Body of pancreas (tissue), 4 donors: ENCODE measurements at regions not wholly inside any gene's neighbourhood (a gene's known extent, or its start where the extent isn't known, plus 50 kb on each side); places are given as distances from the start of the nearest gene placed in this dataset.

Source experiments
- ATAC-seq: fragments of 150-250 bp; one replicate; pipeline ENCODE4 v1.9.1; 2016
- DNase-seq, 4 donors: peaks; one replicate each; pipeline ENCODE4 v3.0.0-alpha.2; 2019
- H3K27ac ChIP-seq, 4 donors: fragments of 200-600 bp; sonication (generic); 1 replicate in 3 of 4; 2 replicates in 1 of 4; pipeline versions ENCODE4 v1.5.1 to v1.6.1; 2016 to 2019; ENCODE audit warnings: mild to moderate bottlenecking in 1 of 4, mixed read lengths in 1 of 4, moderate library complexity in 1 of 4
- H3K27me3 ChIP-seq, 2 donors: fragments of 200-600 bp; sonication (generic); one replicate each; pipeline ENCODE4 v1.6.0; 2016; ENCODE audit warnings: mild to moderate bottlenecking in 1 of 2
- H3K36me3 ChIP-seq, 2 donors: fragments of 200-600 bp; sonication (generic); replicated peaks in 1 of 2; 2 replicates each; pipeline ENCODE4 v1.5.1; 2016; ENCODE audit warnings: low read depth in 2 of 2; ENCODE audit not compliant: insufficient read depth in 1 of 2
- H3K4me1 ChIP-seq: fragments of 200-600 bp; sonication (generic); one replicate; pipeline ENCODE4 v1.6.0; 2016
- H3K4me3 ChIP-seq, 2 donors: fragments of 200-600 bp; sonication (generic); 1 replicate in 1 of 2; 2 replicates in 1 of 2; pipeline ENCODE4 v1.5.1; 2016 to 2019
- H3K9me3 ChIP-seq, 3 donors: fragments of 200-600 bp; sonication (generic); 1 replicate in 2 of 3; 2 replicates in 1 of 3; pipeline ENCODE4 v1.5.1; 2016
- POLR2A ChIP-seq, 3 donors: fragments of 450-650 bp; IDR thresholded peaks; one replicate each; pipeline ENCODE4 v1.6.1; 2016; ENCODE audit warnings: antibody characterized with exemption in 3 of 3, mild to moderate bottlenecking in 2 of 3
- WGBS, 2 donors: methylation state at CpG; one replicate each; pipeline ENCODE4 v1.1.5; 2017; 5-methylcytosine and 5-hydroxymethylcytosine counted together
- intact Hi-C: fragments of 100-400 bp; cut with DNase I; formaldehyde crosslinking; loops from one replicate; pipeline ENCODE4 v1.15.1; 2023
- TF ChIP-seq, protein P1 (sequence below), 7 experiments: fragments of 450-650 bp in 4 of 7; fragments of 200-600 bp in 3 of 7; sonication (generic) in 3 of 7; IDR thresholded peaks; one replicate each; pipeline ENCODE4 v1.5.1; 2016 to 2019; ENCODE audit warnings: antibody characterized with exemption in 7 of 7

- ATAC-seq, result peak; percentile 83
Observed at GRCh38 chr7:142459551-142459963, 201.7 kb upstream of the PRSS58 start.

DNA sequence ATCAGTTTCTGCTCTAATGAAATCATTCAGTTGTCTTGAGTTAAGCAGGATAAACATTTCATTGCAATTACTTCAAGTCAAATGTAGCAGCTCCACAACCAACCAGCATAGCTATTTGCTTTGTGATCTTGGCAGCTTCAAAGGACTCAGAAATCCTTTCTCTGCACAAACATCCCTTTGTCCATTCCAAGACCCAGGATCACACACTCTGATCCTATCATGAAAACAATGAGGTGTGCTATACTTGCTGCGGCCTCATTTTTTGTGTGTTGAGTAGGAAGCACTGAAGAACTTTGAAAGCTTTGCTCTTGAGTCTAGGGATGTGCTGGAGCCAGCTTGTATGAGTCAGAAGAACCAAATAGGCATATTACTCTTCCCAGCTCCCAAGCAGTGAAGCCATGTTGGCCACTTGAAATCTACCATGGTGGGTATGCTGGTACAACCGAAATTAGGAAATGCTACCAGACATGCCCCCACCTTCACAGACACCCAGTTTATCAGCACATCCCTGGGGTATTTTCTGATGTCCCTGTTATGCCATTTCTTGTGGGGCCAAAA is 199.4 kb upstream of the PRSS58 start:
- ATAC-seq (no peak), DNase-seq (no peak)
- WGBS, 2 donors, result 87 to 89% methylated on average over 2 of the region's 2 CpGs
- Histone ChIP-seq H3K27ac (no peak overlapping the region), H3K4me1 (peaks cover 11% of the 10 kb centered on the region), H3K9me3 (no peaks in the 10 kb centered on the region), H3K27me3 (no peaks in the 10 kb centered on the region), H3K4me3 (no peak overlapping the region), H3K36me3 (no peaks in the 10 kb centered on the region)
- TF ChIP-seq POLR2A (IDR thresholded peaks at IDR 0.05), result no peak
- TF ChIP-seq, protein P1, sequence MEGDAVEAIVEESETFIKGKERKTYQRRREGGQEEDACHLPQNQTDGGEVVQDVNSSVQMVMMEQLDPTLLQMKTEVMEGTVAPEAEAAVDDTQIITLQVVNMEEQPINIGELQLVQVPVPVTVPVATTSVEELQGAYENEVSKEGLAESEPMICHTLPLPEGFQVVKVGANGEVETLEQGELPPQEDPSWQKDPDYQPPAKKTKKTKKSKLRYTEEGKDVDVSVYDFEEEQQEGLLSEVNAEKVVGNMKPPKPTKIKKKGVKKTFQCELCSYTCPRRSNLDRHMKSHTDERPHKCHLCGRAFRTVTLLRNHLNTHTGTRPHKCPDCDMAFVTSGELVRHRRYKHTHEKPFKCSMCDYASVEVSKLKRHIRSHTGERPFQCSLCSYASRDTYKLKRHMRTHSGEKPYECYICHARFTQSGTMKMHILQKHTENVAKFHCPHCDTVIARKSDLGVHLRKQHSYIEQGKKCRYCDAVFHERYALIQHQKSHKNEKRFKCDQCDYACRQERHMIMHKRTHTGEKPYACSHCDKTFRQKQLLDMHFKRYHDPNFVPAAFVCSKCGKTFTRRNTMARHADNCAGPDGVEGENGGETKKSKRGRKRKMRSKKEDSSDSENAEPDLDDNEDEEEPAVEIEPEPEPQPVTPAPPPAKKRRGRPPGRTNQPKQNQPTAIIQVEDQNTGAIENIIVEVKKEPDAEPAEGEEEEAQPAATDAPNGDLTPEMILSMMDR (IDR thresholded peaks at IDR 0.05), result no peak
- intact Hi-C loops, result no loop called here

More at GRCh38 chr7:142459551-142459963, 201.7 kb upstream of the PRSS58 start:
- H3K27ac ChIP-seq, result no peak overlapping the region
- H3K4me1 ChIP-seq, result peaks cover 11% of the 10 kb centered on the region
- H3K27me3 ChIP-seq, result no peaks in the 10 kb centered on the region
- no peaks in the 10 kb centered on the region for H3K36me3 ChIP-seq
- no peak for TF ChIP-seq POLR2A (IDR thresholded peaks at IDR 0.05)
- TF ChIP-seq, protein P1 (IDR thresholded peaks at IDR 0.05), result peak; percentile 32 to 72 (median 67)
- no peak overlapping the region for H3K4me3 ChIP-seq
- 23 to 33% methylated on average over 5 of the region's 5 CpGs for WGBS, 2 donors
- H3K9me3 ChIP-seq, result no peaks in the 10 kb centered on the region
- intact Hi-C loops, result no loop called here
- peak; percentile 21 to 45 (median 24) for DNase-seq

GRCh38 chr7:142455392-142455791 is 197.5 kb upstream of the PRSS58 start:
- ATAC-seq, result no peak
- Histone ChIP-seq H3K36me3 (no peaks in the 10 kb centered on the region), H3K4me3 (no peak overlapping the region), H3K27me3 (no peaks in the 10 kb centered on the region), H3K9me3 (no peaks in the 10 kb centered on the region), H3K27ac (no peak overlapping the region), H3K4me1 (peaks cover 11% of the 10 kb centered on the region)
- intact Hi-C loops, result no loop called here
- 88 to 98% methylated on average over 9 to 10 of the region's 10 CpGs for WGBS, 2 donors
- no peak for DNase-seq
- TF ChIP-seq, protein P1 (IDR thresholded peaks at IDR 0.05), result no peak
- TF ChIP-seq POLR2A (IDR thresholded peaks at IDR 0.05), result no peak

DNA sequence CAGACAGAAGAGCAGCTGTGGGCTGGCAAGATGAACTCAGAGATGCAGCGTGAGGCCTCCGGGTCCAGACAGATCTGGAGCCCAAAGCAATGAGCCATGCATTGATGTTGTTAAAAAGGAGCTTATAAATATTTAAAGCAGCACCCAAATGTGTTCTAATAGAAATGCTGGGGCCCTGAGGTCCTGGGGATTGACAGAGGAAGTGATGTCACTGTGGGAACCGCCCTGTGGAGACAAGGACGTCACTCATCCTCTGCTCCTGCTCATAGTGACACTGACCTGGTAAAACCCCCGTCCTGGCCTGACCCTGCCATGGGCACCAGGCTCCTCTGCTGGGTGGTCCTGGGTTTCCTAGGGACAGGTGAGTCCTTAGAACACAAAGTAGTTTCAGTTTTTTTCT is 197.0 kb upstream of the PRSS58 start:
- Histone ChIP-seq H3K4me3 (no peak overlapping the region), H3K27me3 (no peaks in the 10 kb centered on the region), H3K4me1 (peaks cover 8% of the 10 kb centered on the region), H3K27ac (no peak overlapping the region), H3K36me3 (no peaks in the 10 kb centered on the region), H3K9me3 (no peaks in the 10 kb centered on the region)
- DNase-seq (no peak), ATAC-seq (no peak)
- 75% methylated on average over 5 of the region's 5 CpGs for WGBS, 2 donors
- TF ChIP-seq POLR2A (IDR thresholded peaks at IDR 0.05), result no peak
- TF ChIP-seq, protein P1 (IDR thresholded peaks at IDR 0.05), result no peak
- intact Hi-C loops, result no loop called here

- intact Hi-C loops, result no loop called here
- no peaks in the 10 kb centered on the region for H3K36me3 ChIP-seq
- no peak overlapping the region for H3K4me3 ChIP-seq
- H3K9me3 ChIP-seq, result no peaks in the 10 kb centered on the region
- WGBS, 2 donors, result 66 to 81% methylated on average over 4 of the region's 4 CpGs
- no peak overlapping the region for H3K27ac ChIP-seq
- TF ChIP-seq, protein P1 (IDR thresholded peaks at IDR 0.05), result no peak
- TF ChIP-seq POLR2A (IDR thresholded peaks at IDR 0.05), result no peak
- DNase-seq (no peak), ATAC-seq (no peak)
- no peaks in the 10 kb centered on the region for H3K27me3 ChIP-seq
- no peaks in the 10 kb centered on the region for H3K4me1 ChIP-seq
Observed at GRCh38 chr7:142452791-142453190, 194.9 kb upstream of the PRSS58 start.
